ENCODE measurements at regions not wholly inside any gene's neighbourhood (a gene's known extent, or its start where the extent isn't known, plus 50 kb on each side); places are given as distances from the start of the nearest gene placed in this dataset.
"Not testable (repeated sequence)": the region's sequence is repeated elsewhere in the genome, so short reads cannot be mapped to it uniquely, and the experiment has no call there.

DNA sequence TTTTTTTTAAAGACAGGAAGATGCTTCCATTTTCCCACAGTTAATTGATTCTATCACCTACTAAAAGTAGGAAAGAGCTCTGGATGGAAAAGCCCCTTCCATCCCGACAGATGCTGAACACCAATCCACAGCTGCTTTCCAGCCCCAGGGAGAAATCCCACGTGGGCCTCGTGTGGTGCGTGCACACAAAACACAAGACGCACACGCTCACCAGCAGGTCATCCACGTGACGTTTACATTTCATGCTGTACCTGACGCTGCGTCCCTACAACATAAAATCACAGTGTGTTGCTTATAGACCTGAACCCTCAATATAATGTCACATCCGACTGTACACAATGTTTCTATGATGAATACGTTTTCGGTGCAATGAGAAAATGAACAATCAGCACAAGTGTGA, 50.2 kb upstream of the DACT2 start:
- DNase-seq, result no peak

DNA sequence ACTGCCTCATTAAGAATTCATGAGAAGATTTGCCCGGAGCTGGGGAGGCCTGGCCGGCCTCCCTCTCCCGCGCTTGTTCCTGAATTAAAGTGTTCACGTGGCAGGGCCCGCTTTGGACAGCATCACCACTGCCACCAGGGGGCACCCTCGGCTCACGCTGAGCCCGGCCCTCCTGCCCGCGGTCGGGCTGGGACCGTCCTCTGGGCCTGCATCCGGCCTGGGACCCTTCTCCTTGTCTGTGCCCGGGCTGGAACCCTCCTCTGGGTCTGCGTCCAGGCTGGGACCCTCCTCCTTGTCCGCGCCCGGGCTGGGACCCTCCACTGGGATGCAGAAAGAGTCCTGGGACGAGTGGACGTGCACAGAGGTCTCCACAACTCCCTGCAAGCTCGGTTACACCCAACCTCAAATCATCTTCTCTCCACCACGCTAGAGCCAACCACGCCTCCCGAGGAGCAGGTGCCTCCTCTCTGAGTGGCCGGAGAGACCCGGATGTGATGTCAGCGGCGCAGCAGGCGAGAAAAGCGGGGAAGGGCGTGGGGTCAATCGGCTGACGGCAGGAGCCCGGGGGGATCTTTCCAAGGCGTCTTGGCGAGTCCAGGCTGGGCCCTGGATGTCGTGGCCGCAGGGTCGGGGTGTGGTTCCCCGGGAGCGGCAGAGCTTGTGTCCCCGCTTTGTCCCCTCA, 50.9 kb upstream of the DACT2 start:
- peak; percentile 28 for DNase-seq

DNA sequence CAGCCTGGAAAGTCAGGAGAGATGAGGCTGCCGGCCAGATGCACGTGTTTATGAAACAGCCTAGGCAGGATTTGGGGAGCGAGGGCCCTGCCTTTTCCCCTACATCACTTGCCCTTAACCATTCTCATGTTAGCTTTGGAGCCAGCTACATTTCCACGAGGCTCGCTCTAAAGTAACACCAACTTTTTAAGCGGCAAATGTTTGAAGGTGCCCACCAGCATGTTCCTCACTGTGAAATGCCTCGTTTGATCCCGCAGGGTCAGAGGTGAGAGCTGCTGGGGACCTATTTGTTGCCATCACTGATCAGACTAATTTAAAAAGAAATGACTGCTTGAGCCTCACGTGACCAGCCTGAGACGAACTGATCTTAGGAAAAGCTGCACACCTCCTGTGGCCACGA, 51.6 kb upstream of the DACT2 start:
- DNase-seq, result no peak

DNA sequence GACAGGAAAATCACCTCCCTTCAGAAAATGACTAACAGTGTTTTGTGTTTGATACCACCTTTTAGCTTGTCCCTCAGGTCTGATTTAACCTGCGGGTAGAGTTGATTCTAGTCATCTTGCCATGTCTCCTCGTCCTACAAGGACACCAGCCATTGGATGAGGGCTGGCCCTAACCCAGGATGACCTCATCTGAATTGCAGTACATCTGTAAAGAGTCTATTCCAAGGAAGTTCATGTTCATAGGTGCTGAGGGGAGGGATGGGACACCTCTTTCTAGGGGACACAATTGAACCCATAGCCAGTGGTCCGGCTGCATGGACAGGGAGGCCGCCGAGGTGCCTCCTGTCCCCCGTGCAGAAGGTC, 52.0 kb upstream of the DACT2 start:
- DNase-seq, result no peak

DNA sequence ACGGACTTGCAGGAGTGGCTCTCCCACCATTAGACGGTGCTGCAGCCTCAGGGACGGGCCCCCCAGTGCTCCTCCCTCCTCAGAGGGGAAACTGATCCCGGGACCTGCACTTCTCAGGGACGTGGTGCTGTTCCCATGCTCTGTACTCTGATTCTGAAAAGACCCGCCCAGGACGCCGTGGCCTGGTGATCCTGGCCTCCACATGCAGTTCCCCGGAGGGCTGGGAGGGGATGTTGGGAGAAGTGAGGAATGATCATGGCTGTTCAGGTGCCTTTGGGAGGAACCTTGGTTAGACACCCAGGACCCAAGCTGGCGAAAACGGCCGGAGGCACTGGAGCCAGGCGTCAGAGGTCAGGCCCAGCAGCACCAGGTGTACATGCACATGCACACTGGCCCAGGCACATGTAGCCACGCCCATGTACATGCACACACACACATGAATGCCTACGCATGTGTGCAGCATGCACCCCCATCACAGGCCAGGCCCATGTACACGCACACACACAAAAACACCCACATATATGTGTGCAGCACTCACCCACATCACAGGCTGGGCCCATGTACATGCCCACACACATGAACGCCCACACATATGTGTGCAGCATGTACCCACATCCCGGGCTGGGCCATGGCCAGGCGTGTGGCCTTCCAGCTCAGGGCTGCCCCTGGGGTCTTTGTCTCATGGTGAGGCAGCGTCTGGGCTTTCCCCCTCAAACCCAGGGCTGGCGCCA, 52.6 kb upstream of the DACT2 start:
- no peak for DNase-seq

DNA sequence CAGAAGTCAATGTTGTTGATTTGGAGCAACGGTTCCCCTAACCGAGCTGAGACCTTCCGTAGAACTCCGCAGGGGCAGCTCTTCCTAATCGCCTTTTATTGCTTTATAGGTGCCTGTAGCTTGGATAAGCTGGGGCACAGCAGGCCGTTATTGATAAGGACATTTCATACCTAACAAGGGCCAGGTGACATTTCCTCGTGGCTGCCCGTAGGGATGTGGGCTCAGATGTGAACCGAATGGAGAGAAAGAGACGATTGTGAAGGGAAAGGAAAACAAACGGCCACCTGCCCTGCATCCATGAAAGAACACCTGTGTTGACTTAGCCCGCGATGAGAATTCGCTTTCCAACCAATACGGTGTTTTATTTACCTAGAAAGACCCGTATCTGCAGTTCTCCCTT, 53.3 kb upstream of the DACT2 start:
- DNase-seq, result no peak

DNA sequence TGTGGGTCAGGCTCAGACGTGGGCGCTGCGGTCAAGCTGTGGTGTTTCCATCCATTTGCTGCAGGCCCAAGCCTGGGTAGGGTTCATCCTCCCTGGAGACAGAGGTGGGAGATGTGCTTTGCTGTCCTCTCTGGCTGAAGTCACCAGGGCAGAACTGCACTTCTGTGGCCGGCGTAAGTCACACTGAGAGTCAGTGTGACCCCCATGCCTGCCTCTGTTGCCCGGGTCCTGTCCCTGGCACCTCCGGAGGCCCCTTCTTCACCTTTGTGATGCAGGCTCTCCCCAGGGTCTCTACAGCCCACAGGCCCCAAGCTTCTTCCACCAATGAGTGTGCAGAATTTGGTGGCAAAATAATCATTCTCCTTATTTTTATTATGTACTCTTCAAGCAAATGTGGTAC, 53.8 kb upstream of the DACT2 start:
- no peak for DNase-seq

DNA sequence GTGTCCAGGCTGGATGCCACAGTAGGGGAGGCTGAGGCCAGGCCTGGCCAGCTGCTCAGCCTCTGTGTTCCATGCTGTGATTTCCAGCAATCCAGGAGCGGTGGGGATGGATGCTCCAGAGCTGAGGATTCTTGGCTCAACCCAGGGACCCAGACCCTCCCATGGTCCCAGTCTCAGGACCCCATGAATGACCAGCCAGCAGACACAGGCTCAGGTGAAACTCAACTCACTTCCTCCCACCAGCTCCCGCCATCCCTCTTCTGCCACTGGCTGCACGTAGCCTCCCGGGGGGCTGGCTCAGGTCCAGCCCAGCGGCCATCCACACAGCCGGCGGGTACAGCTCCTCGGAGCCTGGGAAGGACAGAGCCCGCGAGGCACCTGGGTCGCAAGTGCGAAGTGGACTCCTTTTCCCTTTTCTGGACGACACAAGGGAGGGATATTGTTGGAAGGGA, 54.5 kb upstream of the DACT2 start:
- no peak for DNase-seq

DNA sequence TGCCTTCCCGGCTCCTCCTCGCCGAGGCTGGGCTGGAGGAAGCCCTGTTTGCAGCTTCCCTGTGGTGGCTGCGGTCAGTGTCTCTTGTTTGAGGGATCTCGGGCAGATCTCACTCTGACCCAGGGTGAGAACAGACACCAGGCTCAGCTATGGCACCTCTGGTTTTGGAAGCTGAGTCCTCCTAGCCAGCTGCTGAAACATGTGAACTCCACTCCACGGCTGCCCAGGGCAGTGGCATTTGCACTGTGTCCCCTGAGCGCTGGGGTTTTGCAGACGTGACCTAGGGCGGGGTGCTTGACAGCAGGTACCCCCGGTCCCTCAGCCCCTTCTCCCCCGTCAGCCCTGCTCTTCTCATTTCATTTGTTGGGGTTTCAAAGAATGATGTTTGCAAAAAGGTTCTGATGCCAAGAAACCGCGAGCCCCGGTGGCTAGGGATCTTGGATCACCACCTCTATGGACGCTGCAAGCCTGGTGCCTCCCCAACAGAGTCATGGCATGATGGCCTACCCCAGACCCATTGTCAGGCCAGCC, 55.0 kb upstream of the DACT2 start:
- DNase-seq, result no peak

DNA sequence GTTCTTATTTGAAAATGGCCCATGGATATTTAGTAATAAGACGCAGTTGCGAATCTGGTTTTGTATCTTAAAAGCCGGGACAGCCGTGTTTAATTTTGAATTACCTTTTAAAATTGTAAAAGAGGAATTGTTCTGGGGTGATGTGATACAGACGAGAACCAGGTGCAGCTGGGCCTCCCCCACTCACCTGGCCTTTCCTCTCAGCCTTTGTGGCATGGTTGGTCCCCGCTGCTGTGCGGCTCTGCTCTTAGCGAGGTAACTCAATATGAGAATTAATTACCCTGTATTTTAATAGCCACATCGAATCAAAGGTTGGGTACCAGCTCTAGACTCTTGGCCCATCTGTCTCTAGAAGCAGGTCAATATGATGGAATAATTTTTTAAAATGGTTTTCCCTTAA, 56.5 kb upstream of the DACT2 start:
- no peak for DNase-seq

DNA sequence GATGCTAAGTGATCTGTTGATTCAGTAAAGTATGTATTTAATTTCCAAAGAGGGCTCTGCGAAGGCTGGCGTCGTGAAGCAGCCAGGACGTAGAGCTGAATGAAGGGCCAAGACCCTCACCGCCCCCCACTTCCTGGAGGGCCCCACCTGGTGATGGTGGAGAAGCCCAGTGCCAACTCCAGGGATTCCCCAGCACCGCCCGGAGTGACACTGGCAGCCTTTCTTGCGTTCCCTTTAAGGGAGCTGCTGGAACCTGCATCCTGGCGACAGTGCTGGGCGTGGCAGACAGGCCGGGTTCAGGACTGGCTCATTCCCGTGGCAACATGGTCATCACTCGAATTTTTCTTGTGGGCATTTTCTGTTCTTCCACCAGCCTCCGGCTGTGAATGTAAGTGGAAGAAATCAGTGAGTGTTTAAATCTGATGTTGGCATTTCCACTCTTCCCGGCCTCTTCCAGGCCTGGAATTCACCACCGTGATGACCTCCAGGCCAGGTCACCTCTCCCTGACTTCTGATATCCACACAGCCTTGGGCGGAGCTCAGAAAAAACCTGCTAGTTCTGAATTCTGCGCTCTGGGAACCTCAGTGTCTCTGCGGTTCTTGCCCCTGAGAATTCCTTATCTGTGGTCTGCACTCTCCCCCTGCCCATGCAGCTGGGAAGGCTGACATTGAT, 57.4 kb upstream of the DACT2 start:
- DNase-seq, result no peak

DNA sequence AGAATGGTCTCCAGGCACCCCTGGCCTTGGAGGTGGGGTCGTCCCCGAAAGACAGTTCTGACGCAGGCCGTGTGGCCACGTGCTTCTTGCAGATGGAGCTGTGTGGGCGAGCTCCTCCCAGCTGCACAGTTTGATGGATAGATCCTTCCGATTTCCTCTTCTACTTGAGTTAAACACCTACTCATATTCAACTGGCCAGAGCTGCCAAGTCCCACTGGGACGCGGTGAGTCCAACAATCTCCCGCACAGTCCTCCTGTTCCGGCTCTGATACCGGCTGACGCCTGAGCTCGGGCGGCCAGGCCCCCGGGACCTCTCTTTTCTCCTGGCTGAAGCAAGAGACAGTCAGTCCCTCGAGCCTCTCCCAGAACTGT, 57.9 kb upstream of the DACT2 start:
- no peak for DNase-seq

DNA sequence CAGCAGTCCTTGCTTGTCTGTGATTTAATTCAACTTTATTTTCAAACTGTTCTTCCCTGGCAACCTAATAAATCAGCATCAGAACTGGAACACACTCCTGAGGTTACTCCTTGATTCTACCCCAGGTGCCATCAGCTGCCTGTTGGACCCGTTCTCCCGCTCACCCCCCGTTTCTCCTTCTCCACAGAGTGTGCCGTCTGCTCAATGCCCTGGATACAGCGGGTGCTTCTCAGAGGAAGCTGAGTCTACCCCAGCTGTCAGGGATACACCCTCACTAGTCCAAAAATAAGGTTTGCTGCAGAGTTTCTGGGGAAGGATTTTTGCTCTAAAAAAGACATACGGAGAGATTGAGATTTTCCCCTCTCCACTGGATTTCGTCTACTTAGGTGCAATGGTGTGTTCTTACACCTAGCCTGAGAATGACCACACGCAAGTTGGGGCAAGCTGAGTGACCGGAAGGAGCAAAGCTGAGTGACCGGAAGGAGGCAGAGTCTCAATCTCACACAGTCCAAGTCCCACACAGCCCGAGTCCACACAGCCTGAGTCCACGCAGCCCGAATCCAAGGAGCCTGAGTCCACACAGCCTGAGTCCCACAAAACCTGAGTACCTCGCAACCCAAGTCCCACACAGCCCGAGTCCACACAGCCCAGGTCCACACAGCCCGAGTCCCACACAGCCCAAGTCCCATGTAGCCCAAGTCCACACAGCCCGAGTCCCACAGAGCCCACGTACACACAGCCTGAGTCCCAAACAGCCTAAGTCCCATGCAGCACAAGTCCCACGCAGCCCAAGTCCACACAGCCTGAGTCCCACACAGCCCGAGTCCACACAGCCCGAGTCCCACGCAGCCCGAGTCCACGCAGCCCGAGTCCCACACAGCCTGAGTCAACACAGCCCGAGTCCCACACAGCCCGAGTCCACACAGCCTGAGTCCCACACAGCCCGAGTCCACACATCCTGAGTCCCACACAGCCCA, 58.6 kb upstream of the DACT2 start:
- DNase-seq, result no peak

DNA sequence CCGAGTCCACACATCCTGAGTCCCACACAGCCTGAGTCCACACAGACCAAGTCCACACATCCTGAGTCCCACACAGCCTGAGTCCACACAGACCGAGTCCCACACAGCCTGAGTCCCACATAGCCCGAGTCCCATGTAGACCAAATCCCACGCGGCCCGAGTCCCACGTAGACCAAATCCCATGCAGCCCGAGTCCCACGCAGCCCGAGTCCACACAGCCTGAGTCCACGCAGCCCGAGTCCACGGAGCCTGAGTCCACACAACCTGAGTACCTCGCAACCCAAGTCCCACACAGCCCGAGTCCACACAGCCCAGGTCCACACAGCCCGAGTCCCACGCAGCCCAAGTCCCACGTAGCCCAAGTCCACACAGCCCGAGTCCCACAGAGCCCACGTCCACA, 60.0 kb upstream of the DACT2 start:
- not testable (repeated sequence) for DNase-seq

DNA sequence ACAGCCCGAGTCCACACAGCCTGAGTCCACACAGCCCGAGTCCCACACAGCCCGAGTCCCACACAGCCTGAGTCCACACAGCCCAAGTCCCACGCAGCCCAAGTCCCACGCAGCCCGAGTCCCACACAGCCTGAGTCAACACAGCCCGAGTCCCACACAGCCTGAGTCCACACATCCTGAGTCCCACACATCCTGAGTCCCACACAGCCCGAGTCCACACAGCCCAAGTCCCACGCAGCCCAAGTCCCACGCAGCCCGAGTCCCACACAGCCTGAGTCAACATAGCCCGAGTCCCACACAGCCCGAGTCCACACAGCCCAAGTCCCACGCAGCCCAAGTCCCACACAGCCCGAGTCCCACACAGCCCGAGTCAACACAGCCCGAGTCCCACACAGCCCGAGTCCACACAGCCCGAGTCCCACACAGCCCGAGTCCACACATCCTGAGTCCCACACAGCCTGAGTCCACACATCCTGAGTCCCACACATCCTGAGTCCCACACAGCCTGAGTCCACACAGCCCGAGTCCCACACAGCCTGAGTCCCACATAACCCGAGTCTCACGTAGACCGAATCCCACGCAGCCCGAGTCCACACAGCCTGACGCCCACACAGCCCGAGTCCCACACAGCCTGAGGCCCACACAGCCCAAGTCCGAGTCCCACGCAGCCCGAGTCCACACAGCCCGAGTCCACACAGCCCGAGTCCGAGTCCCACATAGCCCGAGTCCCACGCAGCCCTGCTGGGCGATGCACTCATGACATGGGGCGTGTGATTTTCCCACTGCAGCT, 60.6 kb upstream of the SMOC2 start:
- DNase-seq, result not testable (repeated sequence)

DNA sequence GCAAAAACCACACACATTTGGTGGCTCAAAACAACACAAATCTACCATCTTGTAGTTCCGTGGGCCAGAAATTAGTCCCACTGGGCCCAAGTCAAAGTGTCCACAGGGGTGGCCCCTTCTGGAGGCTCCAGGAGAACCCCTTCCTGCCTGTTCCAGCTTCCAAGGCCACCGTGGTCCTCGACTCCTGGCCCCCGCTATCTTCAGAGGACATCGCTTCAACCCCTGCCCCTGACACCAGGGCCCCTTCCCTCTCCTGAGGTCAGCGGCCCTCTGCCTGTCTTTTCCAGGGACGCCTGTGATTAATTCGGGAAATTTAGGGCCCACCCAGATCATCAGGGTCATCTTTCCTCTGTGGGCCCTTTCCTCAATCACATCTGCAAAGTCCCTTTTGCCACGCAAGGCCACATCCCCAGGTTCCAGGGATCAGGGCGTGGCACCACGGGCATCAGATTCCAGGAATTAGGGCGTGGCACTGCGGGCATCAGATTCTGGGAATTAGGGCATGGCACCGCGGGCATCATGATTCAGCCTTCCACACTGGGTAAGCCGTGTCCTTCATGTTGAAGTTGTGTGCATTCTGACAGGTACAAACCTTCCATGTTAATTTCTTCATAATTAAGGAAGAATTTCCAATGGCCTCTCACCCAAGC, 59.9 kb upstream of the SMOC2 start:
- no peak for DNase-seq

DNA sequence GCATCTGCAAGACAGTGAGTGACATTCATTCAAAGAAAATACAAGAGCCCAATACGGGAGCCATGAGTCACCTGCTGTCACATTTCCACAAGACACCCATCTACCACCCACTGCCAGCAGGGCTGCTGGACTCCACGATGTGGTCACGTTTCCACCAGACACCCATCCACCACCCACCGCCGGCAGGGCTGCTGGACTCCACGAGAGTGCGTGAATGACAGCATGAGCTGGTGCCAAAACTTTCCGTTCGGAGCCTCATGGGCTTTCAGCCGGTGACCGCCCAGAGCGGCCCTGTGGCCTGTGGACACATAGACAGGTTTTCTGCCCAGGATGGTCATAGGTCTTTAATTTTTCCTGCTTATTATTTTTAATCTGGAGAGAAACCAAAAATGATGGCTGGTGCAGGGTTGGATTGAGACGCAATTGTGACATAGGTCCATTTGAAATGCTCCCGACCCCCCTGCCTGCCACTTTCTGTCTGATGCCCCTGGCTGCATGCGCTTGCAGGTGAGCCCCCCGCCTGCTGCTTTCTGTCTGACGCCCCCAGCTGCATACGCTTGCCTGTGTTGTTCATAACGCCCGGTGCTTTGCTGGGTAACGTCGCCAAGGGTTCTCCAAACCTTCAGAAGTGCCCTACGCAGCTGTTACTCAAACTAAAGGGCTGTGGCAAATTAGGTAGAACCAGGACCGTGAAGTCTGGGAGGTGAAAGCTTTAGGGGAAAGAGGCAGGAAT, 59.1 kb upstream of the SMOC2 start:
- no peak for DNase-seq

DNA sequence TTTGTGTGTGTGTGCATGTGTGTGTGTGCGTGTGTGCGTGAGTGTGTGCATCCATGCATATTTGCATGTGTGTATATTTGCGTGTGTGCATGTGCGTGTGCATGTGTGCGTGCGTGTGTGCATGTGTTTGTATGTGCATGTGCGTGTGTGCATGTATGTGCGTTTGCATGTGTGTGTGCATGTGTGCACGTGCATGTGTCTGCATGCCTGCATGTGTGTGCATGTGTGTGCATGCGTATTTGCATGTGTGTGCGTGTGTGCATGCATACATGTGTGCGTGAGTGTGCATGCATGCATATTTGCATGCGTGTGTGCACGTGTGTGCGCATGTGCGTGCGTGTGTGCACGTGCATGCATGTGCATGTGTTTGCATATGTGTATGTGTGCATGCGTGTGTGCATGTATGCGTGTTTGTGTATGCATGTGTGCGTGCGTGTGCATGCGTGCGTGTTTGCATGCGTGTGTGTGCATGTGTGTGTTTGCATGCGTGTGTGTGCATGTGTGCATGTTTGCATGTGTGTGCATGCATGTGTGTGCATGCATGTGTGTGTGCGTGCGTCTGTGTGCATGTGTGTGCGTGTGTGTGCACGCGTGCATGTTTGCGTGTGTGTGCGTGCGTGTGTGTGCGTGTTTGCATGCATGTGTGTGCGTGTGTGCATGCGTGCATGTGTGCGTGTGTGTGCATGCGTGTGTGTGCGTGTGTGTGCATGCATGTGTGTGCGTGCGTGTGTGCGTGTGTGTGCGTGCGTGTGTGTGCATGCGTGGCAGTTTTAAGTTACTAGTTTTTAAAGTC, 57.7 kb upstream of the SMOC2 start:
- no peak for DNase-seq

Measured in kidney glomerular epithelial cell (primary cell).